CD4-positive, alpha-beta T cell treated with Interleukin-15 for 1 hour (primary cell): ENCODE measurements at regions not wholly inside any gene's neighbourhood (a gene's known extent, or its start where the extent isn't known, plus 50 kb on each side); places are given as distances from the start of the nearest gene placed in this dataset.
"Not testable (repeated sequence)": the region's sequence is repeated elsewhere in the genome, so short reads cannot be mapped to it uniquely, and the experiment has no call there.

Experiments
- DNase-seq: peaks from one replicate; pipeline ENCODE4 v3.0.0-alpha.2; 2020

DNA sequence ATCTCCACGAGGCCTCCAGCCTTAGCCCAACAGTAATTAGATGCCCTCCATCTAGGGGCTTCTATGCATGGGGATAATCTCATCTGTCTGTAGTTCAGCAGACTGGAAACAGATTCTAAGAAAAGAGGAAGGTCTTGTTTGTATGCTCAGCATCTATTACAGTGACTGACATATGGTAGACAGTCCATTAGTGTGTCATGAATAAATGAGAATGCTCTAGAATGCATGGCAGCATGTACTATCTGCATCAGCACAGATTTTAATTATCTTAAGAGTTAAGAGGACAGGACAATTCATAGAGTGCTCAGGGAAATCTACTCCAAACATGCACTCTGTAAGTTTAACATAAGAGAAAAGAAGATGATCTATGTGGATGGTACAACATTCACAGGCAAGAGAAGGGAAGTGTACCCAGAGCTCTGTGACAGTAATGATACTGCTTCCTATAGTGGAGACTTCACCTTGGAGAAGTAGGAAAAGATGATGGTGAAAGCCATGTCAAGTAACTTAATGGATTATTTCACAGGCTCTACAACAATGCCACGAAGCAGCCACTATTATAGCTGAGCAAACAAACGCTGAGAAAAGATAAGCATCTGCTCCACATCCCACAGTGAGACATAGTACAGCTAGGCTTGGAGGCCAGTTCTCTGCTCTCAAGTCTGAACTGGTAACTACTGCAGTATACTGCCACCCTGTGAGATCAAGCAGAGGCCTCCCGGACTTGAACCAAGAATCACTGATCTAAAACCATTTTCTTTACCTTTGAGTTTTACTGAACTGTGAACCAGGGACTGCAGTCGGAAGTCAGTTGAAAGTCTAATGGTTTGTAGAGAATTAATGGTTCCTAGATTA is 309.2 kb upstream of the SPTLC3 start:
- no peak for DNase-seq

DNA sequence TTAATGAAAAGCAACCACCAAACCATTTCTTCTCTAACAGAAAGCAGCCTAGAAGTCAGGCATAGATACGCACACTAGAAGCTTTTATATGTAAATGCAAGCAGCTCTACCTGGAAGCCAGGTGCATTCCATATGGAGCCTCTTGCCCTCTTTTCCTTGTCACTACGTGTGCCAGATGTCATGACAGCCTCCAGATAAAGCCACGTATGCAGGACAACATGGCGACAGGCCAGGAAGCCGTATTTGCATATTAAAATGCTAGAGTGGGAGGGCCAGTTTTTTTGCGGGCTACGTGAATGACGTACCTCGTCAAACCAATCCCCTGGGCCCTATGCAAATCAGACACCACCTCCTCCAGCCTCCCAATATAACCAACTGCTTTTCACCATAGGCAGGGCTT is 308.1 kb upstream of the SPTLC3 start:
- no peak for DNase-seq

DNA sequence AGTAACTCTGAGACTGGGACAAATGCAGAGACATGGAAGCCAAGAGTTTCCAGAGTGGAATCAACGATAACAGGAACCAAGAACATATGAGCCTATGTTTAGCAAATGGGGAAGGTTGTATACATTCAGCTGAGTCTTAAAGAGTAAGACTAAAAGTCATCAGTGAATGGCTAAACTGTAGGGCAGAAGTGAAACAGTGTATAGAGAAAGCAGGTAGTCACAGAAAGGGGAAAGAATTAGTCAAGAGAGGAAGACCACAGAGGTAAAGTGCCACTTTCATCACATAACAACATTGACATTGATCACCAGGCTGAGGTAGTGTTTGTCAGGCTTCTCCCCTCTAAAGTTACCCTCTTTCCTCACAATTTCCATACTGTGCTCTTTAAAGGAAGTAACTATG is 306.5 kb upstream of the SPTLC3 start:
- DNase-seq = no peak

DNA sequence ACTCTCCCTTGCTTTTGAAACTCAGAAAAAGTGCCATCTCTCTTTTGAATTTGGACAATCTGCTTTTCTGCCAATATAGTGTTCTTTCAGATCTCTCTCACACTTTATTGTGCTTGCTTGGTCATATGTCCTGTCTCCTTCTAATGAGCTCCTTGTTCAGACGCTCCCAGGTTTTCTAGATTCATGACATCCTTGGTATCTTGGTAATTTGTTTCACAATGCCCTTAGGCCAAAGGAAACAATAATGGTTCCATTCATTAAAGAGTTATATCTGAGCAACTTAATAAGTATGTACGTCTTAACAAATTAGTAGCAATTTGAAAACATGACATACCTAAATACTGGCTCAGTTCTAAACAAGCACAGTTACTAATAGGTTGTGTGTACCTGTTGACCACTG is 293.4 kb upstream of the SPTLC3 start:
- DNase-seq = no peak

DNA sequence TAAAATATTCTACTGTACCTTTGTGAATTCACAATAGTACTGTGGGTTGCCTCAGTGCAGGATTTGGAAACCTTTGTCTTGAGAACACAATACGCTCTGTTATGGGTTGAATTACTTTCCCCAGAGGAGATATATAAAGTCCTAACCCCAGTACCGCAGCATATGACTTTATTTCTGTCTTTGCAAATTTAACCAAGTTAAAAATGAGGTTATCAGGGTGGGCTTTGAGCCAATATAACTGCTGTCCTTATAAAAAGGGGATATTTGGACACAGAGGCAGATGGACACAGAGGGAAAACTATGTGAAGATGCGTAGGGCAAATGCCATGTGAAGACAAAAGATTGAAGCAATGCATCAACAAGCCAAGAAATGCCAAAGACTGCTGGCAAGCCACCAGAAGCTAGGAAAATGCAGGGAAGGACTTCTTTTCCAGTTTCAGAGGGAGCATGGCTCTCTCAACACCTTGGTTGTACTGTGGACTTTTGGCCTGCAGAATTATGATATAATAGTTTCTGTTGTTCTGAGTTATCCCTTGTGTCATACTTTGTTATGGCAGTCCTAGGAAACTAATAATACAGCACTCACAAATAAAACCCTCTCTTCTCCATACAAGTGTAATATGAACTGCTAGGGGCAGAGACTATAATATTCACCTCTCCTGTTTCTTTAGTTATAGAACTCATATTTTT is 292.6 kb upstream of the SPTLC3 start:
- no peak for DNase-seq

DNA sequence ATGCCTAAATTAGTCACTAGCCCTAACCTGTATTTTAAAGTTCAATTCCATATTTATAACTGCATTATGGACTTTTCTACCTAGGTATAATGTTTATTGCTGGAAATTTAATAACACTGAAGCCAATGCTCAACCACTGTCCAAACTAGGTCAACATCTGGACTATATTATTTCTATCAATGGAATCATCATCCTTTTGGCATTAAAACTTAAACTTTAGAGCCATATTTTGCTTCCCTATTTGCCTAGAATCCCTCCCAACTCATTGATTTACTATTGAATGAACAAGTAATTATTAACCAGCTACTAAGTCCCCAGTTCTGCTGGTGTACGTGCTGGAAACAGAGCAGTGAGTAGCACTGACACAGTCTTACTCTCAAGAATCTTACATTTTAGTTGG is 291.7 kb upstream of the SPTLC3 start:
- no peak for DNase-seq

DNA sequence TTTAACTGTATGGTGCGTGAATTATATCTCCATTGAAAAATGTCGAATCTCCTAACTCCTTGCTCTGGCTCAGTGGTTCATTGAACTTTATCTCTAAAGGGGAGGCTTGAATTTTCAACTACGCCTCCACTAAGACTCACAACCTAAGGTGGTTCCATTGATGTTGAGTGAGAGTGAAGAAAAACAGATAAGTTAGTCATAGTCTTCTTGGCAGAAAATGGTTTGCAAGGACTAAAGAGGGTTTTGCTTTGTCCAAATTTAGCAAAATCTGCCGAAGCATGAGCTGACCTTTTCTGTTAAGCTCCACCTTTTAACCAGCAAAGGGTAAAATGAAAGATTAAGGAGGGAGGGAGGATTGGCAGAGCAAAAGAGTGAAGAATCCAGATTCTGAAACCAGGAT is 290.2 kb upstream of the SPTLC3 start:
- DNase-seq = no peak

DNA sequence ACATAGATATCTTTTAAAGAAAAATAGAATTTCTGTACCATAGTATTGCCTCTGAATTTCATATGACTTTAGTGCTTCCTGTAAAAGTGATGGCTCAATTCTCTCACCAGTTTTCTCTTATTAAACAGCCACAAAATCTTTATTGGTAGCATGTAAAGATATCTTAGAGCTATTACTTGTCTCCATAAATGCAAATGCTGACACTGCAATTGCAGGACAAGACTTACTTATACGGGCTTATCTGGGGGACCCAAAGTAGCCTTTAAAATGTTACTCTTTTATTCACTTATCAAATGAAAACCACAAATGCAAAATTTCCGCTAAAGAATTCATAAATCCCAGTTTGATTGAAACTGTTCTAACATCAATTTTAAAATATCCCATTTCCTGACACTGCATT is 287.1 kb upstream of the SPTLC3 start:
- no peak for DNase-seq

DNA sequence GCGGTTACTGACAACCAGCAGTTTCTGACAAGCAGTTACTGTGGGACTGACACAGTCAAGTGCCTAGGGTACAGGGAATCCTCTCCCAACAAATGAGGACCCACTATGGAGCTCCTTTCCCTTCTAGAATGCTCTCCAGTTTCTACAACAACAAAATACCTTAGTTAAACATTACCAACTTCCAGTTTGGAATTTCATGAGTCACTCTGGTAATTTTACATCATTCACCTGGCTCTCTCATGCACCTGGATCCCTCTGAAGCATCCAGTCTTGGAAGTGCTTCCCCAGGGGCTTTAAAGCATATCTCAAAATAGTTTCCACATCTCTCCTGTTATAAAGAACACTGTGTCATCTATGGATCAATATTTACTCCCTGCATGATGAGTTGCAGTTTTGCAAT is 286.7 kb upstream of the SPTLC3 start:
- DNase-seq = no peak

DNA sequence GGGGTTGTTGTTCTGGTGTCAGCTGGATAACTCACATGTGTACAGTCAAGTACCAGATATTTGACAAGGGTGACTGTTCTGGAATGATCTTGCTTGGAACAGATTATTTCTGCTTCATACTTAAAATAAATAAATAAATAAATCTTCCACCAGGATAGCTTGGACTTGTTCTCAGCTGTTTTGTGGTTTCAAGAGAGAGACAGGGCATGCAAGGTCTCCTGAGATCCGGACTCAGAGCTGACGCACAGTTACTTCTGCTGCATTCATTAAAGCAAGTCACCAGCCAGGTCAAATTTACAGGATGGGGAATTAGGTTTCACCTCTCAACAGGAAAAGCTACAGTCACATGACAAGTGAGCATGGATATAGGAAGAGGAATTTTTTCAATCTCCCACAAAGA is 285.0 kb upstream of the SPTLC3 start:
- DNase-seq = no peak

DNA sequence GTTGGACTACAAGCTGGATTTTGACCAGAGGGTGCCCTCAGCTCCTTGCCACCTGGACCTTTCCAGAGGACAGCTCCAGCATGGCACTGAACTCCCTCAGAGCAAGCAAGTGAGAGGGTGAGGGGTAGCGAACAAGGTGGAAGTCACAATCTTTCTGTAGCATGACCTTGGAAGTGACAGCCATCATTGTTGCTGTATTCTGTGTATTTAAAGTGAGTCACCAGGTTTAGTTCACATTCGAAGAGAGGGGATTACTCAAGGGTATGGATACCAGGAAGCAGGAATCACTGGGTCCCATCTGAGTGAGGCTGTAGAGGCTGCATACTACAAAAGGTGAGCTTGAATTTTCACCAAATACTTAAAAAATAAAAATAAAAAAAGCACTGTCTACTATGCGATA is 280.0 kb upstream of the SPTLC3 start:
- no peak for DNase-seq

DNA sequence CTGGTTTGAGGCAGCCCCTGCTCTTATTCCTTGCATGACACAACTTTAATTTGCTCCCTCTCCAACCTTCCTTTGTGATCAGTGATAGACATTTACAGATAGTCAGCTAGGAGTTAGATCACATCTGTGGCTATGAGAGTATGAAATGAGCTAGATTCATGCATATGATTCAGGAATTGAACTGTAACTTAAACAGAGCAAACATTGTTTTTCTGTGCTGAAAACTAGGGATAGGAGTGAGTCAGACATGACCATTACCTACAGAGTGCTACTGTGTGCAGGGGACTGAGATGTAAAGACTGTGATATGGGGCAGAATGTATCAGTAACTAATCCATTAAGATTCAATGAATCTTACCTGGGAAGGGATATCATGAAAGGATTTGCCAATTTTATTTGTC is 279.4 kb upstream of the SPTLC3 start:
- no peak for DNase-seq

DNA sequence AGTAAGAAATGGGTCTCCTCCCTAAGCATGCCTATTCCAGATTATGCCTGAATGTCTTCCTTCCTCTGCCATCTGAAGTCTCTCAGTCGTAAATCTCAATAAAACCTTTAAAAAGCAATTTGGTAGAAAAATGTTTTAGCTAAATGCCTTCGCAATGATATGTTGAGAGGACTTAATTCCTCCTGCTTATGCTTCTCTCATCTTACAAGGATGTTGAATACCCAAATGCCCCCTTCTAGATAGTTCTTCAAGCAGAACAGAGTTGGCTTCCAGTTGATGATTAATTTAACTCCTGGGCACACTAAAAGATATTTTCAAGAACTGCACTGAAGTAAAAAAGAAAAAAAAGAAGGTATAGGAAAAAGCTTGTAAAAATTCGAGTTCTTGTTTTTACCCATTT is 275.0 kb upstream of the SPTLC3 start:
- DNase-seq = no peak

DNA sequence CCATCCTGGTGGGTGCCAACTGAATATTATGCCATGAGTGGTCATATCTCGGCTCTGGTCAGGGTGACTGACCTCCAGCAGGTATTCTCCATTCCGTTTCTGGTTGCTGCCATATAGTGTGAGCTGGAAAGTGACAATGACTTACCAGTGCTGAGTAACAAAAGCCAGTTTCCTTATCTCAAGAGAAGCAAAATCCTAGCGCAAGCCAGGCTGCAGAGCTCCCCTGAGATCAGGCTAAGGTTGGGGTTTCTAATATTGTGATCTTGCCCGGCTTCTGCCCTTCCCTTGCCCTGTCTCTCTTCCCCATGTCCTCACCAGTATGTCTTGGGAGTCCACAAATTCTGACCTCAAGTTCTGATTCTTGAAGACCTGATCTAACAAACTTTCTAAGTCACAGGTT is 271.3 kb upstream of the SPTLC3 start:
- DNase-seq = no peak

DNA sequence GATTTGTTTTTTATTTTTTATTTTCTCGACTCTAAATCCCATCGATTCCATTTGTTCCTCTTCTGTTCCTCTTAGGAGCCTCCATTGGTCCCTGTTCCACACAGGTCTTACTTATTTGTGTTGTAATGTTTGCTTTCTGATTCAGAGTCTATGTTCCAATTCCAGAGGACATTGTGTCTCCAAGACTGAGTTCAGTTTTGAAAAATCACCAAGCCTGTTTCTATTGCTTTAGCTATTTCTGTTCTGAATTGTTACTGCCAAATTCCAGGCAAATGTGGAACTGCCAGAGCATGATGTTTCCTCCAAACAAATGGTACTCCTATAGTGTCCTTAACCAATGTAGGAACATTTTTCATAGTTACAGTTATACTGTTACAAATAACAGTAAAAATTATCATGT is 270.9 kb upstream of the SPTLC3 start:
- no peak for DNase-seq

DNA sequence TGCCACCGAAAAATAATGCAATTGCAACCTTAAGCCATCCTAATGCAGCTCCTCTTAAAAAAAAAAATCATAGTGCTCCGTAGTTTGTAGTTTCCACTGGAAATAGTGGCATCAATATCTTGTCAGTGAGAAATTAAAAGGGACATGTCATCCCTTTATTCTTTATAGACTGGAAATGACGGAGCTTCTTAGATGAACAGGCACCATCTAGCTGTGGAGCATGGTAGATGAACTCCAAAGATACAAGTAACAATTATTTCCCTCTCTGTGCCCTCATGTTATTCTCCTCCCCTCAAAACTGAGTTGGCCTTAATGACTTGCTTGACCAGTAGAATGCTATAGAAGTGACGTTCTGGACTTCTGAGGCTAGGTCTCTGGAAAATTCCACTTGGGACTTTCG is 268.1 kb upstream of the SPTLC3 start:
- no peak for DNase-seq

DNA sequence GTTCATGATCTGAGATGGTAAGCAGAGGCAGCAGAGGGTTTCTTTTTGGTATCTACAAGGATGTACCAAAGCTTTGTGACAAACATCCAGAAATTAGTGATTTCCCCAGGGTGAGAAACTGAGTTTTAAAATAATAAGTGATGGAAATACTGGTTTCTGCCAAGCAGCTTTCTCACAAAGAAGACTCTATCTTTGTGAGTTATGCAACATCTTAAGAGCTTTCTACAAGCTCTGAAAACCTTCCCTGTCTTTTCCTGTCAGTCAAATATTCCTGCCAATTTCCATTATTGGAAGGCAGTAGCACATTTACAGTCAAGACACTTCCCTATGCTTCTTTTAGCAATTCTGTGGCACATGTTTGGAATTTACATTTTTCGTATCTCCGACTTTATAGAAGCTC is 264.7 kb upstream of the SPTLC3 start:
- no peak for DNase-seq

DNA sequence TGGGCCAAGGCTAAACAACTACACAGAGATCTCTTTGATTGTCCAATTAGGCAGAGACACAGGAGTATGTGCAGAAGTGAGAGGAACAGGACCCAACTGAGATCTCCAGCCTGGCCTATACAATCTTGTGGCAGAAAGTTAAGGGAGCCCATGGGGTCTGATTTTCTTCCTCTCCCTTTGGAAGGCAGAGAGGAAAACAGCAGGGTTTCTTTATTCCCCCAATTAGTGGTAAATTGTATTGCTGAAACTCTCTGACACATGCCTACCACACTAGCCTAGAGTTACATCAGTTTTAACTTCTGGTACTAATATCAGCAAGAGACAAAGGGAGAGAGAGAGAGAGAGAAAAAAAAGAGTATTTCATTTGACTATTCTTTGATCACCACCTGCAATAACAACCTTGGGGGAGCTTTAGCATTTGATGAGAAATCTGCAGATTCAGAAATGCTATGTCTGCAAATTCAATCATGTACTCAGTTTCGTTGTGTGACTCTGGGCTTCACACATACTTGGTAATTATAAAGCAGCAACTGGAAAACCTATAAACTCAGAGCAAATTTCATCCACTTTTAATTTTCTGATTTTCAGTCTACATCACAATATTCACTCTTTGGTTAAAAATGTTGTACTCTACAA is 260.3 kb upstream of the SPTLC3 start:
- no peak for DNase-seq

DNA sequence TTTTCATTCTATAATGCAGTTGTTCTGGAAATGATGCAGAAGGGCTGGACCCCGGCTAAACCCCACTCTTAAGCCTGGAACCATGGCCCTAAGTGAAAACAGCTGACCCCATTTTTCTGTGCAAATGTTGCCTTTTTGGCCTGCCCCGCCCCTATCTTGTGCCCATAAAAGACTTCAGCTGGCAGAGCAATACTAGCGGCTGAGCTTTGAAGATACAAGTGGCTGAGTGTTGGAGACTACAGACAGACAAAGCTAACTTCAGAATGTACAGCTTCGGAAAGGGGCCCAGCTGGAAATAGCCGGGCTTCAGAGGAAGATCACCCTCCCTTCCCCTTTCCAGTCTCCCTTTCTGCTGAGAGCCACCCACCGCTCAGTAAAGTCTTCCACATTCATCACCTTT is 258.6 kb upstream of the SPTLC3 start:
- no peak for DNase-seq

DNA sequence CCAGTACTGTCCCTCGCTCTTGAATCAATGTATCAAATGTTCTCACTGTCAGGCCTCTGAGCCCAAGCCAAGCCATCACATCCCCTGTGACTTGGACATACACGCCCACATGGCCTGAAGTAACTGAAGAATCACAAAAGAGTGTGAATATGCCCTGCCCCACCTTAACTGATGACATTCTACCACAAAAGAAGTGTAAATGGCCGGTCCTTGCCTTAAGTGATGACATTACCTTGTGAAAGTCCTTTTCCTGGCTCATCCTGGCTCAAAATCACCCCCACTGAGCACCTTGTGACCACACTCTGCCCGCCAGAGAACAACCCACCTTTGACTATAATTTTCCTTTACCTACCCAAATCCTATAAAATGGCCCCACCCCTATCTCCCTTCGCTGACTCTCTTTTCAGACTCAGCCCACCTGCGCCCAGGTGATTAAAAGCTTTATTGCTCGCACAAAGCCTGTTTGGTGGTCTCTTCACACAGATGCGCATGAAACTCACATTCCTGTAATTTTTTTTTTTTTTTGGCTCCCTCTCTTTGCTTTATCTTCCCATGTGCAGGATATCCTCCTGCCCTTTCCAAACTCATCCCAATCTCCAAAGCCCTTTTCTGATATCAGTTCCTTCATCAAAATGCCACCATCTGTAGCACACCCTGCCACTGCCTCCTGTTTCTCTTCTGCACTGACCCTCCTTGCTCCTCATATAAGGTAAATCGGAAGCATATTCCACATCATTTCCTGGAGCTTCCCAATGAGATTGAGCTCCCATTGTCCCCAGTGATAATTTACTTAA is 255.7 kb upstream of the SPTLC3 start:
- not testable (repeated sequence) for DNase-seq

DNA sequence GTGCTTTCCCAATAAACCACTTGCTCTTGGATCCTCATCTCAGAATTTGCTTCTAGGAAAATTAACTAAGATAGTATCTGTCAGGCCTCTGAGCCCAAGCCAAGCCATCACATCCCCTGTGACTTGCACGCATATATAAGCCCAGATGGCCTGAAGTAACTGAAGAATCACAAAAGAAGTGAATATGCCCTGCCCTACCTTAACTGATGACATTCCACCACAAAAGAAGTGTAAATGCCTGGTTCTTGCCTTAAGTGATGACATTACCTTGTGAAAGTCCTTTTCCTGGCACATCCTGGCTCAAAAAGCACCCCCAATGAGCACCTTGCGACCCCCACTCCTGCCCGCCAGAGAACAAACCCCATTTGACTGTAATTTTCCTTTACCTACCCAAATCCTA is 255.0 kb upstream of the SPTLC3 start:
- DNase-seq = not testable (repeated sequence)

DNA sequence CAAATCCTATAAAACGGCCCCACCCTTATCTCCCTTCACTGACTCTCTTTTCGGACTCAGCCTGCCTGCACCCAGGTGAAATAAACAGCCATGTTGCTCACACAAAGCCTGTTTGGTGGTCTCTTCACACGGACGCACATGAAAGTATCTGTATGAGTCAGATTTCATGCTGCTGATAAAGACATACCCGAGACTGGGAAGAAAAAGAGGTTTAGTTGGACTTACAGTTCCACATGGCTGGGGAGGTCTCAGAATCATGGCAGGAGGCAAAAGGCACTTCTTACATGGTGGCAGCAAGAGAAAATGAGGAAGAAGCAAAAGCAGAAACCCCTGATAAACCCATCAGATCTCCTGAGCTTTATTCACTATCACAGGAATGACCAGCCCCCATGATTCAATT is 249.3 kb upstream of the SPTLC3 start:
- DNase-seq = not testable (repeated sequence)

DNA sequence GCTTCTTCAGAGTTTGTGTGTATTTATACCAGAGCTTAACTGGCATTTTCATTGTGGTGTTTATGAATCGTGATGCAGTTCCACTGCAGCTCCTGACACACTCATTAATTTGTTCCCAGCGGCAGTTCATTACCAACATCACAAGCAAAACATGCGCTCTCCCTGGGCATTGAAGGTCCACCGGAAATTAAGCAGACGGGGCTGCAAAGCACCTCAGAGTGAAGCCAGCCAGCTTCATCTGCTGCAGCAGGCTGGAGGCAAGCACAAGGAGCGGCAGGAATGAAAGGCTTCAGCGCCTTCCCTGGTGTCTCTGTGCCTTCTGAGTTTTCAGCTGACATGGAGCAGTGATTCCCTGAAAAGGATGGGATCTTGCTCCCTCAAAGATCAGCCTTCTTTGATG is 246.0 kb upstream of the SPTLC3 start:
- no peak for DNase-seq
